ENCODE measurements at regions not wholly inside any gene's neighbourhood (a gene's known extent, or its start where the extent isn't known, plus 50 kb on each side); places are given as distances from the start of the nearest gene placed in this dataset.

GRCh38 chr13:78334059-78334458, 269.3 kb downstream of the POU4F1 start:
- H3K4me3 ChIP-seq, result no peak overlapping the region
- intact Hi-C loops (cut with DNase I; ENCODE audit: low total_unique reads), result no loop called here
- no peak for TF ChIP-seq POLR2A (IDR thresholded peaks at IDR 0.05)
- TF ChIP-seq CTCF (IDR thresholded peaks at IDR 0.05), result no peak
- no peaks in the 10 kb centered on the region for H3K27me3 ChIP-seq
- DNase-seq, result peak; percentile 17
- 50 to 56% methylated on average over 7 of the region's 7 CpGs for WGBS, 2 donors
- H3K27ac ChIP-seq, result no peak overlapping the region
- no peaks in the 10 kb centered on the region for H3K9me3 ChIP-seq
- H3K36me3 ChIP-seq (ENCODE audit: low read depth, missing control alignments), result no peaks in the 10 kb centered on the region
- no peaks in the 10 kb centered on the region for H3K4me1 ChIP-seq

GRCh38 chr13:78326633-78327032, 276.7 kb downstream of the POU4F1 start:
- H3K4me1 ChIP-seq, result no peaks in the 10 kb centered on the region
- TF ChIP-seq CTCF (IDR thresholded peaks at IDR 0.05), result no peak
- no peak for TF ChIP-seq POLR2A (IDR thresholded peaks at IDR 0.05)
- H3K4me3 ChIP-seq, result no peak overlapping the region
- H3K27ac ChIP-seq, result no peak overlapping the region
- H3K36me3 ChIP-seq (ENCODE audit: low read depth, missing control alignments), result no peaks in the 10 kb centered on the region
- WGBS, 2 donors, result 85 to 86% methylated on average over 1 of the region's 1 CpG
- intact Hi-C loops (cut with DNase I; ENCODE audit: low total_unique reads), result no loop called here
- H3K9me3 ChIP-seq, result no peaks in the 10 kb centered on the region
- H3K27me3 ChIP-seq, result no peaks in the 10 kb centered on the region
- no peak for DNase-seq

DNA sequence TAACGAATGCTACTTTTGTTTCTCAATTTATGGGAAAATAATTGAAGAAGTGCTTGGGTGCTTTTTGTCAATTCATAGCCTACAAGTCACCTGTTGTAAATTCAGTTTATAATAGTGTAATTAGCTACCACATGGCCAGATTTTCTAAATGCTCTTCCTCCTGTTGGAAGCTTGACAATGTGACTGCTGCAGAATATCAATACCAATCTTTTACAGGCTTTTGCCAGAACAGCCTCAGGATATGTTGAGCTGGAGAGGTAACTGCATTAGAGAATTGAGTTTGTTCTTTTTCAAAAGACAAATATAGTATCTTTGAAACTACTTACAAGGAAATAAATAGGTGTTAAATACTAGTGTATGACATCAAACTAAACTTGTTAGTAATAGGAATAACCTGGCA, 277.8 kb downstream of the POU4F1 start:
- WGBS, 2 donors, result 87 to 94% methylated on average over 1 of the region's 1 CpG
- H3K4me3 ChIP-seq, result no peak overlapping the region
- no peak overlapping the region for H3K27ac ChIP-seq
- intact Hi-C loops (cut with DNase I; ENCODE audit: low total_unique reads), result no loop called here
- H3K4me1 ChIP-seq, result no peaks in the 10 kb centered on the region
- DNase-seq, result no peak
- H3K9me3 ChIP-seq, result no peaks in the 10 kb centered on the region
- no peaks in the 10 kb centered on the region for H3K36me3 ChIP-seq (ENCODE audit: low read depth, missing control alignments)
- no peaks in the 10 kb centered on the region for H3K27me3 ChIP-seq
- no peak for TF ChIP-seq POLR2A (IDR thresholded peaks at IDR 0.05)
- no peak for TF ChIP-seq CTCF (IDR thresholded peaks at IDR 0.05)

DNA sequence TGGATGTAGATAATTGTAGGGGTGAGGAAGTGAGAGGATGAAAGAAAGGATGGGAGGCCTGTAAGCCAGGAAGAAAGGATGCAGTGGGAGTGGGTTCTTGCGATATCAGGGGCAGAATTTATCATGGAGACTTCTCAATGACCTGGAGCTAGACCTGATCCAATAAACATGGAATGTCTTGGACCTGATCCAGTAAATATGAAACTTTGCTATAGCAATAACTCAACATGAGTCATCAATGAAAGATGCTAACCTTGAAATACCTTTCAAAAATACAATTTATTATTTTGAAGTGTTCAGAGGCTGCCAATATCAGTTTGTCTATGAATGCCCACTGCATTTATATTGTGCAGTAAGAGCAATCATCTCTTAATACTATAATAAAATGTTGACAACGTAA, 279.5 kb downstream of the POU4F1 start:
- TF ChIP-seq POLR2A (IDR thresholded peaks at IDR 0.05) (no peak), CTCF (IDR thresholded peaks at IDR 0.05) (no peak)
- intact Hi-C loops (cut with DNase I; ENCODE audit: low total_unique reads), result no loop called here
- Histone ChIP-seq H3K4me3 (no peak overlapping the region), H3K27ac (no peak overlapping the region), H3K9me3 (no peaks in the 10 kb centered on the region), H3K4me1 (no peaks in the 10 kb centered on the region), H3K36me3 (ENCODE audit: low read depth, missing control alignments) (no peaks in the 10 kb centered on the region), H3K27me3 (no peaks in the 10 kb centered on the region)
- 68 to 77% methylated on average over 2 of the region's 2 CpGs for WGBS, 2 donors
- no peak for DNase-seq

DNA sequence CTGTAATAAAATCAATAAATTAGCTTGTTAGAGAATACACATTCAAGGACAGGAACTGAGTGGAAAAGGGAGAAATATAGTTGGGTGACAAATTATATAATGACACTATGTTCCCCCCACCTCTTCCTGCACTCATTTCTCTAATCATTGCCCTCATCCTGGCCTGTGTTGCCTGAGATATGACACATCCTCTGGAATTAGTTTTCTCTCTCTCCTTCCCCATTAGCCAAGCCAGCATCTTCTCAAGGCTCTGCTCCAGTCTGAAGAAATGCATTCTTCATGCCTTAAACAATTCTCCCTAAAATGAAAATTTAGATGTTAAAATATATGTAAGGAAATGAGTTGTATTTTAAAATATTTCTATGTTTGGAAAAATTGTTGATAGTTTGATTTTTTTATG, 280.3 kb downstream of the POU4F1 start:
- H3K27me3 ChIP-seq, result no peaks in the 10 kb centered on the region

More for the DNA sequence above, 280.3 kb downstream of the POU4F1 start:
- Histone ChIP-seq H3K36me3 (ENCODE audit: low read depth, missing control alignments) (no peaks in the 10 kb centered on the region), H3K9me3 (no peaks in the 10 kb centered on the region), H3K27ac (no peak overlapping the region), H3K4me3 (no peak overlapping the region), H3K4me1 (no peaks in the 10 kb centered on the region)
- intact Hi-C loops (cut with DNase I; ENCODE audit: low total_unique reads), result no loop called here
- TF ChIP-seq POLR2A (IDR thresholded peaks at IDR 0.05), result no peak
- TF ChIP-seq CTCF (IDR thresholded peaks at IDR 0.05), result no peak
- no peak for DNase-seq
